NCI-H1694 treated with DMSO at 0.1 percent for 48 hours (cell line): ENCODE measurements at regions not wholly inside any gene's neighbourhood (a gene's known extent, or its start where the extent isn't known, plus 50 kb on each side); places are given as distances from the start of the nearest gene placed in this dataset.

Experiments used
- DNase-seq: peaks from one replicate; lab custom pipeline; 2025; lab: John Stamatoyannopoulos, UW

DNA sequence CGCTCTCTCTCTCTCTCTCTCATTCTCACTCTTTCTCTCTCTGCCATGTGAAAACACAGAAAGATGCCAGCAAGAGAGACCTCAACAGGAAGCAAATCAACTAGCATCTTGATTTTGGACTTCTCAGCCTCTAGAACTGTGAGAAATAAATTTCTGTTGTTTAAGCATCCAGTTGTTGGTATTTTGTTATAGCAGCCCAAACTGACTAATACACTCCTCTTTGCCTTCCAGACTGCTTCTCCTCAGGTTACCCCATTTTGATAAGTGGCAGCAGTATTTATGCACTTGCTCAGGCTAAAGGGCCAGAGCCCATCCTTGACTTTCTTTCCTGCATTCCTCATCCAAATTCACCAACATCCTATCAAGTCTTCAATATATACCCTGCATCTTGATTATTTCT is 76.6 kb upstream of the NANOGP8 start:
- DNase-seq: no peak

DNA sequence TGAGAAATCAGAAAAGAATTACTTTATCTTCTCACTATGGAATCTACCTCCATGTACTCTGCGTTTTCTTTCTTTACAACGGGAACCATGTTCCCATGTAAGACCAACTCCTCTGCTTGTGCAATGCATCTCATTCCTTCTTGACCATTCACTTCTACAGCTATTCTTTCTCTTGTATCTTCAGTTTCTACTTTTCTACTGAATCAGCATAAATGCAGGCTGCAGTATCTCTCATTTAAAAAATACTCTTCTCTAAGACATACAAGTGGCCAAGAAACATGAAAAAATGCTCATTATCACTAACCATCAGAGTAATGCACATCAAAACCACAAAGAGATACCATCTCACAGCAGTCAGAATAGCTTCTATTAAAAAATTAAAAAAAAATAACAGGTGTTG is 74.1 kb upstream of the NANOGP8 start:
- DNase-seq: no peak

DNA sequence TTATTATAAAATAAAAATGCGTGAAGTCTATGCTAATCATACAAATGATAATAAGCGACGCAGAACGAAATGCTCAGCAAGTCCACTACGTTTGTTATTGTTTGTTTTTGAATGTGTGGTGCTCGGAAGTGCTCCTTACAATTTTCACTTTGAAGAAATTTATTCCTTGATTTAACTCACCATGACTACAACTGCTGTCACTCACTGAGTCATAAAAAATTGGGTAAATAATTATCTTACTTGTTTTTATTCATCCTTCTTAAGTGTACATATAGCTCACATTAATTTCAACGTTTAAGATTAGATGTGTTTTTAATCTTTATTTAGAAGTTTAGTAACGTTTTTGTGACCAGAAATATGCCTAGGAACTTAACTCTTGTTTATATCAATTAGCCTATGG is 66.7 kb upstream of the NANOGP8 start:
- no peak for DNase-seq

DNA sequence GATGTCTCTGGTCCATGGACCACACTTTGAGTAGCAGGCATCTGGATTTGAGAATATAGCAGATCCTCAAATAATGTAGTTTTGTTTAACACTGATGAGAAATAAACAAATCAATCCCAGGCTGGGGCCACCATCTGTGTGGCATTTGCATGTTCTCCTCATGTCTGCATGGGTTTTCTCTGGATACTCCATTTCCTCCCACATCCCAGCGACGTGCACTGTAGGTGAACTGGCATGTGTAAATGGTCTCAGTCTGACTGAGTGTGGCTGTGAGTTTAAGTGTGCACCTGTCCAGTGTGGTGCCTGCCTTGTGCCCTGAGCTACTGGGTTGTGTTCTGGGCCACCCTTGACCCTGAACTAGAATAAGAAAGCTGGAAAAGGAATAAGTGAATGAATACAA is 66.3 kb upstream of the NANOGP8 start:
- no peak for DNase-seq

DNA sequence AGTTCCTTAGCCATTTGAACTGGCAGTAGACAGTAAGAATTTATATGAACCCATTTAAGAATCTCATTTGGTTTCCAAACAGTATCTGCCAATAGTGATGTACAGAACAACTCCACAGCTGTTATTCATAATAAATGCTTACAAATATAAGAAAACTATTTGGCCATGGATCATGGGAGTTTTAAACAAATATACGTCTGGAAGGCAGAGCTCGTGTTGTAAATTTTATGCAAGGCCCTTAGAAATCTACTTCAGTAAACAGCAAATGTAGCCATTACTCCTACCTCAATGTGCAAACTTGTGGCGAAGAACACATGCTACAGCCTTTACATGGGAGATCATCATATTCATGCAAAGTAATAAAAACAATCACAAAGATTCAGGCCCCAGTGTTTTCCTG is 65.3 kb upstream of the NANOGP8 start:
- no peak for DNase-seq

DNA sequence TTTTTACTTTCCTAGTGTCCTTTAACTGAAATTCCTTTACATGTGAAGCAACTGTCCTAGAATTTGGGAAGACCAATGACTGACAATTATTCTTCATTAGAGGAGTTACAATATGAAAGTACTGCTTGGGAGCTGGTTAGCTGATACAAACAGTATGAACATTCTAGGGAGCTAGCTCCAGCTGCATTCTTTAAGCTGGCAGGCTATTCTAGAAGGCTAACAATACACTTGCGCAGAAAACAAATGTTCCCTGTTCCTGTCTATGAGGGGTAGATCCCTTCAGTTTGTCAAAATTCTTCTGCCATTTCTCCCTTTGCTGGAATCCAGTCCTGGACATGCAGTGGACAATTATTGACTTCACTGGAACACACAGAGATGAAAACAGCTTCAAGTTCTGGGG is 60.2 kb upstream of the NANOGP8 start:
- DNase-seq: no peak

DNA sequence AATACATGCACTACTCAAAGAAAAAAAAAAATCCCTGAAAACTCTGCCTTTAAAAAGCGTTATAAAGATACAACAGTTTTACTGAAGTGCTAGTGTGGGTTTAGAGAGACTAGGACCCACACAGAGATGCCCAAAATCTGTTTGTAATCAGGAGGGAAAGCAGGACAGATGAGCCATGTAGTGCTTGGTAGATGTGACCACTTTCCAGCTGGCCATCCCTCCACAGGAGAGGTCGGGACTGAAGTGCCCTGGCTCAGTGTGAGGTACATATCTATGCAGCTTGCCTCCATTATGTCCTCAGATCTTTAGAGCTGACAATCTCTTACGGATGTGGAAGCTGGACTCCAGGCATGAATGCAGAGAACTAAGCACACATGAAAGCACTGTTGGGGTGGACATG is 57.5 kb upstream of the NANOGP8 start:
- no peak for DNase-seq

DNA sequence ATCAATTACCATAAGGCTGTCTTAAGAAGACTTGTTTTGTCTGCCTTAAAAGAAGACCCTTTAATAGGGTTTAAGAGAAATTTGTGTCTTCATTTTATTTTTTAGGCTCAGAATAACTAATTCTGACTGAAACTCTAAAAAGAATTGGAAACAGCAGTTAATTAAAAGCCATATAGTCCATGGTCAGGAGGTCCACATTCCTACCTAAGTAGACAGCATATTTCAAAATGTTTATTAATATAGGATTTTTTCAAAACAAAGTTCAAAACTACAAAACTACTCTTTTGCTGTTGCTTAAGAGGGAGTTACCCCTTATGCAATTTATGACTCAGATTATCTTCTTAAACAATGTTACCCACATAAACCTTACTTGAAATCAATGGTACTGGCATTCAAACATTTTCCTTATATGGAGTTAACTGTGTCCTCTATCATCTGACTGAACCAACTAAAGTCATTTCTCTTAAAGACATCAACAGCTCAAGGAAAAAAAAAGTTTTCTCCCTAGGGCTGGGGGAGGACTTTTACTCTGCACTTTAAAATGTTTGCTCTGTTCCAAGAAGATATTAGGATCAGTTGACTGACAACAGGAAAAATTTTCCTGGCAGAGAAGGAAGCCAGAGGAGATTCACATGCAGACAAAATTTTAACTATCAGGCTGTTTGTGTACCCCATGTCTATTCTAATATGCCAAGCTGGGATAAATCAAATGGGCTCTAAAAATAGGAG is 56.8 kb upstream of the NANOGP8 start:
- DNase-seq: no peak

DNA sequence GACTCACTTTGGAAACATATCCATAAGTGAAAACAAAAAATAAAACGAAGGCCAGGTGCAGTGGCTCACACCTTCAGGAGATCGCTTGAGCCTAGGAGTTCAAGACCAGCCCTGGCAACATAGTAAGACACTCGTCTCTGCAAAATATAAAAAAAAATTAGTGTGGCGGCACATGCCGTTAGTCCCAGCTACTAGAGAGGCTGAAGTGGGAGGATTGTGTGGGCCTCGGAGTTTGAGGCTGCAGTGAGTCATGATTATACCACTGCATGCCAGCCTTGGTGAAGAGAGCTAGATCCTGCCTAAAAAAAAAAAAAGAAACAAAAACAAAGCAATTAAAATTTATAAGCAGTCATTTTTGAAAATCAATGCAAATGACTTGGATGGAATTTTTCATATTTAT is 54.7 kb upstream of the NANOGP8 start:
- no peak for DNase-seq

DNA sequence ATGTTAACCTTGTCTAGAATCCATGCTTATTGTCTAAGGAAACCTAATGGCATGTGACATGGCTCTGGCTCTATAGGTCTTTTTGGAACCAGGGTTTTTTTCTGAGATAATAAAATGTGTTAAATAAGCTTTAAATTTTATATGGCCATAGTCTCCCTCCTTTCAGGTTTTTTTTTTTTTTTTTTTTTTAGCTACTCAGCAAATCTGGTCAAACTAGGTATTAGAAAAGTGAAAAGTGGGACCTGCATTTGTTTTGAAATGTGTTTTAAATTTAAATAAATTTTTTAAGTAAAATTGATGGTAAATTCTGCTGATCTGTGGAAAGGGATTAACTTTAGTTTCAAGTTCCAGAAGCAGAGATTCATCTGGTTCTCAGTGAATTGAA is 52.1 kb upstream of the NANOGP8 start:
- no peak for DNase-seq

DNA sequence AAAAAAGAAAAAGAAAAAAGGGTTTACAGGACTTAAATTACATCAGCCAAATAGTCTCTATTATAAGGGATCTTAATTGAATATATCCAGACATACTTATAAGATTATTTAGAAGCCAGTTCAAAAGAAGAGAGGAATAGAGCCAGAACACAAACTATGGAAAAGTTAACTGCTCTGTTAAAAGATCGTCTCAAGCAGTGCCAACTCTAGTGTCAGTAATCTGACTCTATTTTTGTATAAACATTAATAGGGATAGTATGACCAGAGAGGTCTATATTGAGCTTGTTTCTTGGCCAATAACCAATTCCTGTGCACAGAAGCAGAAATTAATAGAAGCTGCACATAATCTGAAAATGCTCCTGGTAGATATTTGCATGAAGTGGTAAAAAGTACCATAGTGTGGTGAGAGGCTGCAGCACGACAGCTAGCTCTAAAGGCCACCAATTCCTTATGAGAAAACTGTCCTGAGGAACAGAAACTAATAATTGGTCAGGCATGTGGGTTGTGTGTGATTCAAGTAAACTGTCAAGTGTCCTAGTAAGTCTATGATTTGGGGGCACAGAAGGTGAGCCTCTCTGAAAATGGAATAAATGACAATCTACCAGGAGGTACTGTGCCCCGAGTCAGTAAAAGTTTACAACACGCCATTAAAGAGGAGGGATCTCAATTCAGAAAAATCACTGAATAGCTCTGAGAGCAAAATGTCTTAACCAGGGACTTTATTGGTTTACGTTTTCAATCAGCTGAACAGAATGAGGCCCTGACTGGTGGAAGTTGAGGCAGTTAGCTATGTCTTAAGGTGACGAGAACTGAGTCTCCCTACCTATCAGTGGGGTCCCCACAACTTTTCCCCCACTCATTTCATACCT is 51.5 kb upstream of the NANOGP8 start:
- DNase-seq: no peak
